ENCODE measurements at regions not wholly inside any gene's neighbourhood (a gene's known extent, or its start where the extent isn't known, plus 50 kb on each side); places are given as distances from the start of the nearest gene placed in this dataset.

- WGBS, 2 donors = 14 to 24% methylated on average over 4 of the region's 4 CpGs
- Histone ChIP-seq H3K27me3 (no peaks in the 10 kb centered on the region), H3K36me3 (no peaks in the 10 kb centered on the region), H3K4me3 (peak overlapping the region in 3 of 4 donors; percentile 10 to 32 (median 19)), H3K27ac (peak overlapping the region in 2 of 4 donors; percentile 34 to 61), H3K9me3 (no peaks in the 10 kb centered on the region), H3K4me1 (peaks cover 0 to 58% (median 26%) of the 10 kb centered on the region in 4 donors)
- TF ChIP-seq CTCF (IDR thresholded peaks at IDR 0.05) (no peak), POLR2A (IDR thresholded peaks at IDR 0.05) (no peak)
- peak in 1 of 2 donors; percentile 13 for DNase-seq (ENCODE audit: low spot score in 2 of 2)
Observed at GRCh38 chr5:125411071-125411743, 664.8 kb upstream of the ZNF608 start.

GRCh38 chr5:125411744-125412560 is 665.5 kb upstream of the ZNF608 start:
- Histone ChIP-seq H3K4me3 (peak overlapping the region; percentile 0 to 32 (median 14)), H3K36me3 (no peaks in the 10 kb centered on the region), H3K9me3 (no peaks in the 10 kb centered on the region), H3K27me3 (no peaks in the 10 kb centered on the region), H3K27ac (peak overlapping the region in 3 of 4 donors; percentile 13 to 61 (median 34)), H3K4me1 (peaks cover 0 to 58% (median 26%) of the 10 kb centered on the region in 4 donors)
- no peak for DNase-seq (ENCODE audit: low spot score in 2 of 2)
- 40 to 46% methylated on average over 16 of the region's 16 CpGs for WGBS, 2 donors
- TF ChIP-seq POLR2A (IDR thresholded peaks at IDR 0.05) (no peak), EP300 (IDR thresholded peaks at IDR 0.05) (no peak), CTCF (IDR thresholded peaks at IDR 0.05) (no peak)

GRCh38 chr5:125412561-125413495 is 666.4 kb upstream of the ZNF608 start:
- Histone ChIP-seq H3K9me3 (no peaks in the 10 kb centered on the region), H3K4me1 (peaks cover 0 to 58% (median 26%) of the 10 kb centered on the region in 4 donors), H3K27me3 (no peaks in the 10 kb centered on the region), H3K36me3 (no peaks in the 10 kb centered on the region), H3K27ac (peak overlapping the region in 3 of 4 donors; percentile 13 to 61 (median 34)), H3K4me3 (no peak overlapping the region)
- DNase-seq (ENCODE audit: low spot score in 2 of 2) = peak; percentile 10 to 15
- TF ChIP-seq EP300 (IDR thresholded peaks at IDR 0.05) = no peak
- TF ChIP-seq POLR2A (IDR thresholded peaks at IDR 0.05) = no peak
- TF ChIP-seq CTCF (IDR thresholded peaks at IDR 0.05) = peak in 4 of 5 experiments; percentile 9 to 36 (median 29)
- 23 to 29% methylated on average over 14 of the region's 14 CpGs for WGBS, 2 donors

- WGBS, 2 donors = 85 to 88% methylated on average over 3 of the region's 3 CpGs
- Histone ChIP-seq H3K27ac (no peak overlapping the region), H3K36me3 (no peaks in the 10 kb centered on the region), H3K27me3 (no peaks in the 10 kb centered on the region), H3K4me1 (peaks cover 0 to 54% (median 26%) of the 10 kb centered on the region in 4 donors), H3K9me3 (no peaks in the 10 kb centered on the region), H3K4me3 (no peak overlapping the region)
- no peak for DNase-seq (ENCODE audit: low spot score in 2 of 2)
- TF ChIP-seq POLR2A (IDR thresholded peaks at IDR 0.05) = no peak
Observed at GRCh38 chr5:125413496-125414274, 667.2 kb upstream of the ZNF608 start.

GRCh38 chr5:125415126-125415525 is 668.7 kb upstream of the ZNF608 start:
- TF ChIP-seq EP300 (IDR thresholded peaks at IDR 0.05) (no peak), POLR2A (IDR thresholded peaks at IDR 0.05) (no peak), CTCF (IDR thresholded peaks at IDR 0.05) (no peak)
- no peak for DNase-seq (ENCODE audit: low spot score in 2 of 2)
- no peak overlapping the region for H3K4me3 ChIP-seq
- no peaks in the 10 kb centered on the region for H3K9me3 ChIP-seq
- H3K36me3 ChIP-seq = no peaks in the 10 kb centered on the region
- WGBS, 2 donors = 96 to 97% methylated on average over 6 of the region's 6 CpGs
- no peak overlapping the region for H3K27ac ChIP-seq
- H3K27me3 ChIP-seq = no peaks in the 10 kb centered on the region
- peaks cover 0 to 39% (median 23%) of the 10 kb centered on the region in 4 donors for H3K4me1 ChIP-seq

Measured in tibial nerve (tissue), 4 donors.